GM12873 (cell line): ENCODE measurements at regions not wholly inside any gene's neighbourhood (a gene's known extent, or its start where the extent isn't known, plus 50 kb on each side); places are given as distances from the start of the nearest gene placed in this dataset.

Source experiments
- TF ChIP-seq, protein P1 (sequence below): IDR thresholded peaks from 2 replicates; pipeline ENCODE4 v1.5.1; 2012; ENCODE audit warnings: low read depth, mild to moderate bottlenecking, moderate library complexity, low read length, control low read depth; ENCODE audit not compliant: insufficient read depth; ENCODE audit errors: missing control alignments

DNA sequence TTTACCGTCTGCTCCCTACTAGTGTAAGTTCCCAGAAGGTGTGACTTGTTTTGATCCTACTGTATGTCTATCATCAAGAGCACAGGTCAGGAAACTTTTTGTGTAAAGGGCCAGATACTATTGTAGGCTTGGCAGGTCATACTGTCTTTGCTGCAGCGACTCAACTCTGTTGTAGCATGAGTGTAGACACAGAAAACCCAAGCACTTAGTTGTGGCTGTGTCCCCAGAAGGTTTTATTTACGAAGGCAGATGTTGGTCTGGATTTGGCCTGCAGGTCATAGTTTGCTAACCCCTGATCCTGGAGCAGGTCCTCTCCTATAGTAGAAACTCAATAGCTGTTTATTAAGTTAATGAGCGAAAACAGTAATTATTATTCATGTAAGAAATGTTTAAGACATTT lies 365.9 kb upstream of the B3GALT2 start:
- TF ChIP-seq, protein P1, sequence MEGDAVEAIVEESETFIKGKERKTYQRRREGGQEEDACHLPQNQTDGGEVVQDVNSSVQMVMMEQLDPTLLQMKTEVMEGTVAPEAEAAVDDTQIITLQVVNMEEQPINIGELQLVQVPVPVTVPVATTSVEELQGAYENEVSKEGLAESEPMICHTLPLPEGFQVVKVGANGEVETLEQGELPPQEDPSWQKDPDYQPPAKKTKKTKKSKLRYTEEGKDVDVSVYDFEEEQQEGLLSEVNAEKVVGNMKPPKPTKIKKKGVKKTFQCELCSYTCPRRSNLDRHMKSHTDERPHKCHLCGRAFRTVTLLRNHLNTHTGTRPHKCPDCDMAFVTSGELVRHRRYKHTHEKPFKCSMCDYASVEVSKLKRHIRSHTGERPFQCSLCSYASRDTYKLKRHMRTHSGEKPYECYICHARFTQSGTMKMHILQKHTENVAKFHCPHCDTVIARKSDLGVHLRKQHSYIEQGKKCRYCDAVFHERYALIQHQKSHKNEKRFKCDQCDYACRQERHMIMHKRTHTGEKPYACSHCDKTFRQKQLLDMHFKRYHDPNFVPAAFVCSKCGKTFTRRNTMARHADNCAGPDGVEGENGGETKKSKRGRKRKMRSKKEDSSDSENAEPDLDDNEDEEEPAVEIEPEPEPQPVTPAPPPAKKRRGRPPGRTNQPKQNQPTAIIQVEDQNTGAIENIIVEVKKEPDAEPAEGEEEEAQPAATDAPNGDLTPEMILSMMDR = no peak

DNA sequence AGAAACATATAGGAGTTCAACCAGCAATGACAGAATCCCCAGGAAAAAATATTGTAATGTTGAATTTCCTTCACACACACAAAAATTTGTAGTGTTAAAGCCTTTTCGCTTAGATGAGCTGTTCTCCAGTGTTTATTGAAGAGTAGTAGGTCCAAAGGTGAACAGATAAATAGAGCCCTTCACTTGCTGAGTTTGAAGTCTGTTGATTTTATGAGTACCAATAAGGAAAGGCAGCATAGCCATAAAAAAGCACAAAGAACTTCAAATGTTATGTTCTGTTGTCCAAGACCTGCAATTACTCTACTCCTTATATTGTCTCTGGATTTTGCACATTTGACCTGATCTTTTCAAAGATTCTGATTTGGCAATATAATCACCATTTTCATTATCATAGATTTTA lies 362.7 kb upstream of the B3GALT2 start:
- TF ChIP-seq, protein P1 = no peak

DNA sequence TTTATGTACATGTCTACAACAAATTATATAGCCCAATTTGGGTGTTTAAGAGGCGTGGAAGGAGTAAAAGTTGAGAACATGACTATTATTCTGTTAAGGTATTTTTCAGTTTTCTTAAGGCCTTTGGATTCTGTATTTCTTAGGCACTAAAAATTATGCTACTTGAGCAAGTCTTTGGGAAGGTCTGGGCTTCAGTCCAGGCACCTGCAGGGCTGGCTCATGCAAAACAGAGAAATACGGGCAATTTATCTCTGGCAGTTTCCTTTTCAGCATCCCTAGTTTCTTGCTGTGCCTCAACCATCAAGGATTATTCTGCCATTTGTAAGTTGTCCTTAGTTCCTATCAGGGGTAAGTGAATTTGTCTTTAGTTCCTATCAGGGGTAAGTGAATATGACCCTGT lies 358.8 kb upstream of the B3GALT2 start:
- TF ChIP-seq, protein P1 = no peak

DNA sequence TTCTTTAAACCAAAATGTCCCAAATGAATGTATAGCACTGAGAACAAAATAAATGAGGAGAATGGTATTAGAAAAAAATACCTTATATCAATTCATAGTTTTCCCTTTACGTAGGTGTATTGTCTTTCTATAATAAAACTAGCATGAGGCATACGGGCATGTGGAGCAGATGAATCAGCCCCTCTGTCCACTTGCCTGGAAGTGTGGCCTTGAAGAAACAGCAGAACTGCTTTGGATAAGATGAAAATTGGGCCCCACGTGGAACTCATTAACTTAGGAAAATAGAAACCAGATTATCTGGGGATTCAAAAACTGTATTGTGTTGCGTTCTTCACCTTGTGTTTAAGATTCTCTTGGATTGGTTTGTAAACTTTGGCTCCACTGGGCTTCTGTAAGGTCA lies 356.8 kb upstream of the B3GALT2 start:
- TF ChIP-seq, protein P1 = no peak

GRCh38 chr1:193542690-193543089 lies 356.3 kb upstream of the B3GALT2 start:
- TF ChIP-seq, protein P1 = no peak

DNA sequence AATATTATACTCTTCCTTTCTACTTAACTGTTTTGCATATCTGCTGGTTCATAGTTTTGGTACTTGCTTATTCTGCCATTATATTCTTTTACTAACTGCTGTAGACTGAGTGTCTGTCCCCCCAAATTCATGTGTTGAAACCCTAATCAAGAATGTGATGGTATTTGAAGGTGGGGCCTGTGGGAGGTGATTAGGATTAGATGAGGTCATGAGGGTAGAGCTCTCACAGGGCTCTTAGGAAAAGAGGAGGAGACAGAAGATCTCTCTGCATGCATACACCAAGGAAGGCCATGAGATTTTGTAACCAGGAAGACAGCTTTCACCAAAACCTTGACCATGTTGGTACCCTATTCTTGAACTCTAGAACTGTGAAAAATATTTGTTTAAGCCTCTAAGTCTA lies 354.1 kb upstream of the B3GALT2 start:
- TF ChIP-seq, protein P1 = no peak

GRCh38 chr1:193539731-193540459 lies 353.5 kb upstream of the B3GALT2 start:
- TF ChIP-seq, protein P1 = no peak
